Activated B cell treated with CpG ODN at 0.5 μM for 24 hours (primary cell): ENCODE measurements at regions not wholly inside any gene's neighbourhood (a gene's known extent, or its start where the extent isn't known, plus 50 kb on each side); places are given as distances from the start of the nearest gene placed in this dataset.

Experiments
- ATAC-seq: fragments of 200-7000 bp; cut with Tn5 transposase; one replicate; pipeline ENCODE4 v1.10.0; 2021; ENCODE audit warnings: low read depth, mild to moderate bottlenecking, moderate library complexity
- CTCF ChIA-PET: fragments of 350-600 bp; sonication (Branson Sonifier 250); formaldehyde crosslinking; loops from one replicate; lab custom pipeline; 2021; ENCODE audit warnings: antibody characterized with exemption; lab: Charles Lee
- POLR2A ChIA-PET: fragments of 350-600 bp; sonication (Branson Sonifier 250); formaldehyde crosslinking; loops from one replicate; lab custom pipeline; 2021; ENCODE audit warnings: antibody characterized with exemption; lab: Charles Lee
- DNase-seq: peaks from one replicate; pipeline ENCODE4 v3.0.0; 2022
- H3K27ac Mint-ChIP-seq: one replicate; pipeline ENCODE4 v1.8.0; 2020; ENCODE audit warnings: mixed read lengths
- H3K27me3 Mint-ChIP-seq: one replicate; pipeline ENCODE4 v1.8.0; 2021; ENCODE audit warnings: mixed read lengths
- H3K36me3 Mint-ChIP-seq: one replicate; pipeline ENCODE4 v1.8.0; 2021; ENCODE audit warnings: low read depth, mixed read lengths
- H3K4me1 Mint-ChIP-seq: one replicate; pipeline ENCODE4 v1.8.0; 2021; ENCODE audit warnings: mixed read lengths
- H3K4me3 Mint-ChIP-seq: one replicate; pipeline ENCODE4 v1.8.0; 2020; ENCODE audit warnings: mild to moderate bottlenecking, mixed read lengths
- H3K9me3 Mint-ChIP-seq: one replicate; pipeline ENCODE4 v1.8.0; 2020; ENCODE audit warnings: mixed read lengths
- CTCF ChIP-seq: fragments of 200-600 bp; IDR thresholded peaks from one replicate; pipeline ENCODE4 v1.8.0; 2022; ENCODE audit warnings: antibody characterized with exemption, mild to moderate bottlenecking
- intact Hi-C: fragments of 100-400 bp; cut with micrococcal nuclease; formaldehyde crosslinking; loops from one replicate; pipeline ENCODE4 v1.15.1; 2024

- Mint-ChIP-seq H3K4me3 (no peak overlapping the region), H3K36me3 (no peaks in the 10 kb centered on the region), H3K27me3 (peaks cover 7% of the 10 kb centered on the region), H3K27ac (no peak overlapping the region), H3K9me3 (no peaks in the 10 kb centered on the region), H3K4me1 (peaks cover 9% of the 10 kb centered on the region)
- intact Hi-C loops, result no loop called here
- DNase-seq (no peak), ATAC-seq (no peak)
- TF ChIP-seq CTCF, result no peak
- ChIA-PET POLR2A (no interaction called here), CTCF (interaction anchor here (0.6 to 1.1 kb wide), 2 partner anchors 8 to 9 kb away, joined by 3 to 4 read pairs; no protein-coding TSS in a partner anchor)
These were observed 170.2 kb upstream of the SMAD3 start for GRCh38 chr15:66894986-66895780.

GRCh38 chr15:66895794-66896453 lies 169.5 kb upstream of the SMAD3 start:
- POLR2A ChIA-PET, result no interaction called here
- peaks cover 9% of the 10 kb centered on the region for H3K4me1 Mint-ChIP-seq
- no peak overlapping the region for H3K4me3 Mint-ChIP-seq
- intact Hi-C loops, result no loop called here
- H3K9me3 Mint-ChIP-seq, result no peaks in the 10 kb centered on the region
- DNase-seq, result no peak
- CTCF ChIA-PET, result interaction anchor here (0.6 kb wide), 1 partner anchor 9 kb away, joined by 3 read pairs; no protein-coding TSS in a partner anchor
- no peak for ATAC-seq
- no peak overlapping the region for H3K27ac Mint-ChIP-seq
- peaks cover 7% of the 10 kb centered on the region for H3K27me3 Mint-ChIP-seq
- TF ChIP-seq CTCF, result no peak
- no peaks in the 10 kb centered on the region for H3K36me3 Mint-ChIP-seq

GRCh38 chr15:66896611-66897010 lies 168.8 kb upstream of the SMAD3 start:
- DNase-seq (no peak), ATAC-seq (no peak)
- intact Hi-C loops, result no loop called here
- Mint-ChIP-seq H3K4me1 (peaks cover 9% of the 10 kb centered on the region), H3K27ac (no peak overlapping the region), H3K27me3 (peaks cover 7% of the 10 kb centered on the region), H3K36me3 (no peaks in the 10 kb centered on the region), H3K9me3 (no peaks in the 10 kb centered on the region), H3K4me3 (no peak overlapping the region)
- ChIA-PET CTCF (no interaction called here), POLR2A (interaction anchor here (0.5 kb wide), 1 partner anchor 188 kb away, joined by 3 read pairs; no protein-coding TSS in a partner anchor)
- no peak for TF ChIP-seq CTCF

GRCh38 chr15:66897416-66897815 lies 168.0 kb upstream of the SMAD3 start:
- no peak for TF ChIP-seq CTCF

GRCh38 chr15:66897971-66898370 lies 167.4 kb upstream of the SMAD3 start:
- POLR2A ChIA-PET, result interaction anchor here (0.6 kb wide), 1 partner anchor 26 kb away, joined by 4 read pairs; no protein-coding TSS in a partner anchor
- CTCF ChIA-PET, result no interaction called here
- intact Hi-C loops, result no loop called here

More at GRCh38 chr15:66897416-66897815, 168.0 kb upstream of the SMAD3 start:
- intact Hi-C loops, result no loop called here
- Mint-ChIP-seq H3K27ac (no peak overlapping the region), H3K4me3 (no peak overlapping the region), H3K36me3 (no peaks in the 10 kb centered on the region), H3K9me3 (no peaks in the 10 kb centered on the region), H3K27me3 (peaks cover 4% of the 10 kb centered on the region), H3K4me1 (peaks cover 9% of the 10 kb centered on the region)
- ATAC-seq (no peak), DNase-seq (no peak)
- CTCF ChIA-PET, result no interaction called here
- POLR2A ChIA-PET, result interaction anchor here (0.5 to 0.6 kb wide), 2 partner anchors 25 to 187 kb away, joined by 3 to 4 read pairs; no protein-coding TSS in a partner anchor

More at GRCh38 chr15:66897971-66898370, 167.4 kb upstream of the SMAD3 start:
- H3K27me3 Mint-ChIP-seq, result no peaks in the 10 kb centered on the region
- H3K4me1 Mint-ChIP-seq, result peaks cover 9% of the 10 kb centered on the region
- no peak overlapping the region for H3K27ac Mint-ChIP-seq
- no peaks in the 10 kb centered on the region for H3K36me3 Mint-ChIP-seq
- TF ChIP-seq CTCF, result no peak
- DNase-seq (no peak), ATAC-seq (no peak)
- no peaks in the 10 kb centered on the region for H3K9me3 Mint-ChIP-seq
- no peak overlapping the region for H3K4me3 Mint-ChIP-seq
